ENCODE measurements at regions not wholly inside any gene's neighbourhood (a gene's known extent, or its start where the extent isn't known, plus 50 kb on each side); places are given as distances from the start of the nearest gene placed in this dataset.

GRCh38 chr1:2887941-2888855 lies 86.7 kb upstream of the TTC34 start:
- no peak for DNase-seq

- DNase-seq = no peak
These were observed 88.8 kb upstream of the TTC34 start for GRCh38 chr1:2890221-2890850.

GRCh38 chr1:2891923-2892448 lies 90.5 kb upstream of the TTC34 start:
- no peak for DNase-seq

GRCh38 chr1:2893473-2894120 lies 92.1 kb upstream of the TTC34 start:
- no peak for DNase-seq

- no peak for DNase-seq
These were observed 93.0 kb upstream of the TTC34 start for GRCh38 chr1:2894381-2895041.

GRCh38 chr1:2896824-2897223 lies 95.3 kb upstream of the TTC34 start:
- no peak for DNase-seq

GRCh38 chr1:2903226-2903625 lies 101.7 kb upstream of the TTC34 start:
- no peak for DNase-seq

GRCh38 chr1:2904191-2904590 lies 102.7 kb upstream of the TTC34 start:
- DNase-seq = no peak

GRCh38 chr1:2905356-2905755 lies 103.9 kb upstream of the TTC34 start:
- DNase-seq = no peak

GRCh38 chr1:2906085-2906484 lies 104.6 kb upstream of the TTC34 start:
- DNase-seq = peak; percentile 72

GRCh38 chr1:2906620-2907019 lies 105.1 kb upstream of the TTC34 start:
- no peak for DNase-seq

- DNase-seq = no peak
These were observed 105.6 kb upstream of the TTC34 start for GRCh38 chr1:2907051-2907450.

- no peak for DNase-seq
These were observed 106.6 kb upstream of the TTC34 start for GRCh38 chr1:2908081-2908480.

- no peak for DNase-seq
These were observed 107.1 kb upstream of the TTC34 start for GRCh38 chr1:2908561-2908960.

GRCh38 chr1:2909797-2910196 lies 108.3 kb upstream of the TTC34 start:
- DNase-seq = no peak

GRCh38 chr1:2910211-2910610 lies 108.7 kb upstream of the TTC34 start:
- DNase-seq = no peak

- DNase-seq = no peak
These were observed 109.7 kb upstream of the ACTRT2 start for GRCh38 chr1:2911421-2912178.

- no peak for DNase-seq
These were observed 108.7 kb upstream of the ACTRT2 start for GRCh38 chr1:2912424-2913061.

GRCh38 chr1:2913091-2913490 lies 108.2 kb upstream of the ACTRT2 start:
- DNase-seq = no peak

- DNase-seq = no peak
These were observed 106.6 kb upstream of the ACTRT2 start for GRCh38 chr1:2914702-2915101.

GRCh38 chr1:2916153-2916552 lies 105.1 kb upstream of the ACTRT2 start:
- DNase-seq = no peak

Measured in right lung (tissue), 2 donors.